Gastroesophageal sphincter (tissue), 3 donors: ENCODE measurements at regions not wholly inside any gene's neighbourhood (a gene's known extent, or its start where the extent isn't known, plus 50 kb on each side); places are given as distances from the start of the nearest gene placed in this dataset.

Experiments used
- CTCF ChIP-seq, 4 experiments: fragments of 200-600 bp in 2 of 4; fragments of 450-650 bp in 2 of 4; sonication (generic) in 1 of 4; IDR thresholded peaks; one replicate each; pipeline ENCODE4 v1.5.1; 2017 to 2019; ENCODE audit warnings: antibody characterized with exemption in 4 of 4, mild to moderate bottlenecking in 2 of 4, moderate library complexity in 2 of 4
- EP300 ChIP-seq: sonication (generic); formaldehyde crosslinking; IDR thresholded peaks from one replicate; pipeline ENCODE4 v1.6.1; 2017; ENCODE audit warnings: antibody characterized with exemption, mild to moderate bottlenecking
- POLR2A ChIP-seq, 2 donors: fragments of 450-650 bp; IDR thresholded peaks; one replicate each; pipeline ENCODE4 v1.6.1; 2017; ENCODE audit warnings: antibody characterized with exemption in 2 of 2, mild to moderate bottlenecking in 2 of 2, moderate library complexity in 1 of 2
- POLR2AphosphoS5 ChIP-seq: sonication (generic); formaldehyde crosslinking; IDR thresholded peaks from one replicate; pipeline ENCODE4 v1.6.1; 2017; ENCODE audit warnings: antibody characterized with exemption

GRCh38 chr13:71261256-71261655 is 605.7 kb downstream of the DACH1 start:
- no peak for TF ChIP-seq CTCF (IDR thresholded peaks at IDR 0.05)
- TF ChIP-seq POLR2A (IDR thresholded peaks at IDR 0.05): no peak
- TF ChIP-seq EP300: no peak
- TF ChIP-seq POLR2AphosphoS5: no peak
